ENCODE measurements at regions not wholly inside any gene's neighbourhood (a gene's known extent, or its start where the extent isn't known, plus 50 kb on each side); places are given as distances from the start of the nearest gene placed in this dataset.
A peak's percentile ranks its signal among the peaks of the same experiment; 100 is the strongest.

GRCh38 chr1:34488080-34488708 lies 266.7 kb upstream of the GJB5 start:
- FAIRE-seq (no peak), DNase-seq (ENCODE audit: low read depth) (no peak)
- no peak overlapping the region for H3K4me3 ChIP-seq (ENCODE audit: low read depth, low read length)
- no peaks in the 10 kb centered on the region for H3K27me3 ChIP-seq (ENCODE audit: control insufficient read depth, insufficient read depth, low read length)
- no peaks in the 10 kb centered on the region for H3K36me3 ChIP-seq (ENCODE audit: control insufficient read depth, insufficient read depth, low read length)
- no peak for TF ChIP-seq CTCF (IDR thresholded peaks at IDR 0.05; ENCODE audit: insufficient read depth, low read length, severe bottlenecking)

GRCh38 chr1:34500451-34500850 lies 254.4 kb upstream of the GJB5 start:
- DNase-seq (ENCODE audit: low read depth) (no peak), FAIRE-seq (no peak)
- no peak for TF ChIP-seq CTCF (IDR thresholded peaks at IDR 0.05; ENCODE audit: insufficient read depth, low read length, severe bottlenecking)

GRCh38 chr1:34511802-34512201 lies 243.0 kb upstream of the GJB5 start:
- no peaks in the 10 kb centered on the region for H3K27me3 ChIP-seq (ENCODE audit: control insufficient read depth, insufficient read depth, low read length)
- FAIRE-seq (no peak), DNase-seq (ENCODE audit: low read depth) (no peak)
- no peak overlapping the region for H3K4me3 ChIP-seq (ENCODE audit: low read depth, low read length)
- no peaks in the 10 kb centered on the region for H3K36me3 ChIP-seq (ENCODE audit: control insufficient read depth, insufficient read depth, low read length)
- no peak for TF ChIP-seq CTCF (IDR thresholded peaks at IDR 0.05; ENCODE audit: insufficient read depth, low read length, severe bottlenecking)

More at GRCh38 chr1:34500451-34500850, 254.4 kb upstream of the GJB5 start:
- no peaks in the 10 kb centered on the region for H3K27me3 ChIP-seq (ENCODE audit: control insufficient read depth, insufficient read depth, low read length)
- no peak overlapping the region for H3K4me3 ChIP-seq (ENCODE audit: low read depth, low read length)
- no peaks in the 10 kb centered on the region for H3K36me3 ChIP-seq (ENCODE audit: control insufficient read depth, insufficient read depth, low read length)

- Histone ChIP-seq H3K4me3 (ENCODE audit: low read depth, low read length) (no peak overlapping the region), H3K36me3 (ENCODE audit: control insufficient read depth, insufficient read depth, low read length) (no peaks in the 10 kb centered on the region), H3K27me3 (ENCODE audit: control insufficient read depth, insufficient read depth, low read length) (no peaks in the 10 kb centered on the region)
- FAIRE-seq (no peak), DNase-seq (ENCODE audit: low read depth) (no peak)
- TF ChIP-seq CTCF (IDR thresholded peaks at IDR 0.05; ENCODE audit: insufficient read depth, low read length, severe bottlenecking): no peak
Observed at GRCh38 chr1:34518146-34518699, 236.6 kb upstream of the GJB5 start.

GRCh38 chr1:34520111-34520510 lies 234.7 kb upstream of the GJB5 start:
- DNase-seq (ENCODE audit: low read depth) (no peak), FAIRE-seq (no peak)
- H3K36me3 ChIP-seq (ENCODE audit: control insufficient read depth, insufficient read depth, low read length): no peaks in the 10 kb centered on the region
- no peak overlapping the region for H3K4me3 ChIP-seq (ENCODE audit: low read depth, low read length)
- no peak for TF ChIP-seq CTCF (IDR thresholded peaks at IDR 0.05; ENCODE audit: insufficient read depth, low read length, severe bottlenecking)
- H3K27me3 ChIP-seq (ENCODE audit: control insufficient read depth, insufficient read depth, low read length): no peaks in the 10 kb centered on the region

GRCh38 chr1:34524783-34525182 lies 230.1 kb upstream of the GJB5 start:
- TF ChIP-seq CTCF (IDR thresholded peaks at IDR 0.05; ENCODE audit: insufficient read depth, low read length, severe bottlenecking): no peak
- FAIRE-seq: peak; percentile 40
- no peak for DNase-seq (ENCODE audit: low read depth)
- Histone ChIP-seq H3K27me3 (ENCODE audit: control insufficient read depth, insufficient read depth, low read length) (no peaks in the 10 kb centered on the region), H3K36me3 (ENCODE audit: control insufficient read depth, insufficient read depth, low read length) (no peaks in the 10 kb centered on the region), H3K4me3 (ENCODE audit: low read depth, low read length) (no peak overlapping the region)

Measured in bronchial epithelial cell (primary cell).